ENCODE measurements at regions not wholly inside any gene's neighbourhood (a gene's known extent, or its start where the extent isn't known, plus 50 kb on each side); places are given as distances from the start of the nearest gene placed in this dataset.

DNA sequence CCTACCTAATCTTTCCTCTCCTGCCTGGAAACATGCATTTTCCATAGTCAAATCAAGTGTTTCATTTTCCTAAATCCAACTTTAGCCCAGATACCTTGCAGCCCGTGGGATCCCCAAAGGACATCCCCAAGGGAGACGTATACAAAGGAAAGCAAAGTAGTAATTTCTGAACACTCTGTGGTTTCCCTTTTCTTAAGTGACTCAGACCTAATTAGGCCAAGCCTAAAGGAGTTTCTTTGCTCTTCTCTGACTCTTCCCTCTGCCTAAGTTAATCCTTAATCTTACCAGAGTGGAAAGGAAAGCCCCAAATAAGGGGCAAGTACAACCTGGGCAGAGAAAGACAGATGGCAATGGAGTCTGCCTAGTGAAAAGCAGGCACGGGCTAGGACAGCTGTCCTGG is 250.3 kb downstream of the SPTSSA start:
- no peaks in the 10 kb centered on the region for H3K27me3 ChIP-seq (ENCODE audit: control insufficient read depth, low read length)
- no peaks in the 10 kb centered on the region for H4K20me1 ChIP-seq (ENCODE audit: control insufficient read depth, insufficient read depth, low read depth, low read length)
- no peaks in the 10 kb centered on the region for H3K79me2 ChIP-seq (ENCODE audit: control insufficient read depth, low read length)
- no peak overlapping the region for H3K27ac ChIP-seq (ENCODE audit: low read depth, low read length)
- H3K36me3 ChIP-seq (ENCODE audit: control insufficient read depth, low read length): no peaks in the 10 kb centered on the region
- H3F3A ChIP-seq (ENCODE audit: control insufficient read depth, insufficient read depth): no peaks in the 10 kb centered on the region
- TF ChIP-seq, protein P1, sequence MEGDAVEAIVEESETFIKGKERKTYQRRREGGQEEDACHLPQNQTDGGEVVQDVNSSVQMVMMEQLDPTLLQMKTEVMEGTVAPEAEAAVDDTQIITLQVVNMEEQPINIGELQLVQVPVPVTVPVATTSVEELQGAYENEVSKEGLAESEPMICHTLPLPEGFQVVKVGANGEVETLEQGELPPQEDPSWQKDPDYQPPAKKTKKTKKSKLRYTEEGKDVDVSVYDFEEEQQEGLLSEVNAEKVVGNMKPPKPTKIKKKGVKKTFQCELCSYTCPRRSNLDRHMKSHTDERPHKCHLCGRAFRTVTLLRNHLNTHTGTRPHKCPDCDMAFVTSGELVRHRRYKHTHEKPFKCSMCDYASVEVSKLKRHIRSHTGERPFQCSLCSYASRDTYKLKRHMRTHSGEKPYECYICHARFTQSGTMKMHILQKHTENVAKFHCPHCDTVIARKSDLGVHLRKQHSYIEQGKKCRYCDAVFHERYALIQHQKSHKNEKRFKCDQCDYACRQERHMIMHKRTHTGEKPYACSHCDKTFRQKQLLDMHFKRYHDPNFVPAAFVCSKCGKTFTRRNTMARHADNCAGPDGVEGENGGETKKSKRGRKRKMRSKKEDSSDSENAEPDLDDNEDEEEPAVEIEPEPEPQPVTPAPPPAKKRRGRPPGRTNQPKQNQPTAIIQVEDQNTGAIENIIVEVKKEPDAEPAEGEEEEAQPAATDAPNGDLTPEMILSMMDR (IDR thresholded peaks at IDR 0.05; ENCODE audit: low read depth, low read length, poor library complexity, severe bottlenecking): no peak
- no peak for TF ChIP-seq EZH2phosphoT487 (IDR thresholded peaks at IDR 0.05; ENCODE audit: borderline replicate concordance, low read length)
- no peak overlapping the region for H3K4me3 ChIP-seq (ENCODE audit: low read length)
- no peaks in the 10 kb centered on the region for H3K4me1 ChIP-seq (ENCODE audit: control insufficient read depth, low read length)
- H3K9me2 ChIP-seq (replicated peaks; ENCODE audit: control insufficient read depth, low read length): no peaks in the 10 kb centered on the region
- H3K9me3 ChIP-seq (ENCODE audit: control insufficient read depth, insufficient read depth, low read length): no peaks in the 10 kb centered on the region
- no peak overlapping the region for H3K4me2 ChIP-seq (ENCODE audit: low read length)

DNA sequence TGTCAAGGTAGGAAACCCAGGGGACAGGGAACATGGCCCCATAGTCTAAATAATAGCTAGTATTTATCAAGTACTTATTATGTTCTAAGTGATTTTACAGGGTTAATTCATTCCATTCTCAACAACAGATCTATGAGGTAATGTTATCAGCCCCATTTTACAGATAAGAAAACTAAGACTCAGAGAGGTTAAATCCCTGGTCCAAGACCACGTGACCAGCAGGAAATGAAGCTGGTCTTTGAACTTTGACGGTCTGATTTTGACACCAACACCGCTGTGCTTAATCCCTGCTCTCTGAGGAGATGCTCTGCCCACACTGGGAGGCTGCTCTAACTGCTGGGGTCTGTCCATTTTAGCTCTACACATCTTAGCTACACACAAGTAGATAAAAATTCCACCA is 253.5 kb downstream of the SPTSSA start:
- H3K9me3 ChIP-seq (ENCODE audit: control insufficient read depth, insufficient read depth, low read length): no peaks in the 10 kb centered on the region
- TF ChIP-seq EZH2phosphoT487 (IDR thresholded peaks at IDR 0.05; ENCODE audit: borderline replicate concordance, low read length): no peak
- TF ChIP-seq, protein P1 (IDR thresholded peaks at IDR 0.05; ENCODE audit: low read depth, low read length, poor library complexity, severe bottlenecking): no peak
- no peaks in the 10 kb centered on the region for H3K9me2 ChIP-seq (replicated peaks; ENCODE audit: control insufficient read depth, low read length)
- H3K4me2 ChIP-seq (ENCODE audit: low read length): no peak overlapping the region
- H4K20me1 ChIP-seq (ENCODE audit: control insufficient read depth, insufficient read depth, low read depth, low read length): no peaks in the 10 kb centered on the region
- no peaks in the 10 kb centered on the region for H3K36me3 ChIP-seq (ENCODE audit: control insufficient read depth, low read length)
- no peaks in the 10 kb centered on the region for H3K4me1 ChIP-seq (ENCODE audit: control insufficient read depth, low read length)
- no peaks in the 10 kb centered on the region for H3K27me3 ChIP-seq (ENCODE audit: control insufficient read depth, low read length)
- H3F3A ChIP-seq (ENCODE audit: control insufficient read depth, insufficient read depth): no peaks in the 10 kb centered on the region
- no peaks in the 10 kb centered on the region for H3K79me2 ChIP-seq (ENCODE audit: control insufficient read depth, low read length)
- H3K27ac ChIP-seq (ENCODE audit: low read depth, low read length): no peak overlapping the region
- H3K4me3 ChIP-seq (ENCODE audit: low read length): no peak overlapping the region

DNA sequence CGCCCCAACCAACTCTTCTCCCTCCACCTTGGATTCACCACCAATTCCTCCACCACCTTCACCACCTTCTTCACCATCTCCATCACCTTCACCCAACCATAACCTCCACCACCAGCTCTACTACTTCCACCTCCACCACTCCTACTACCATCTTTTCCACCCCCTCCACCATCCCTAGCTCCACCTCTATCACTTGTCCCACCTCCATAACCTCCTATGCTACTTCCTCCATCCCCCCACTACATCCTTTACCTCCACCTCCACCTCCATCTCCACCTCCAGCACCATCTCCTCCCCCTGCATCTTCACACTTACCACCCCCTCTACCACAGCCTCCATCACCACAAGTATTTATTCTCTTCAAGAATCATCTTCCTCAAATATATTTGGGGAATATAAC is 254.9 kb upstream of the EGLN3 start:
- Histone ChIP-seq H4K20me1 (ENCODE audit: control insufficient read depth, insufficient read depth, low read depth, low read length) (no peaks in the 10 kb centered on the region), H3K79me2 (ENCODE audit: control insufficient read depth, low read length) (no peaks in the 10 kb centered on the region), H3F3A (ENCODE audit: control insufficient read depth, insufficient read depth) (no peaks in the 10 kb centered on the region), H3K9me2 (replicated peaks; ENCODE audit: control insufficient read depth, low read length) (no peaks in the 10 kb centered on the region), H3K4me2 (ENCODE audit: low read length) (no peak overlapping the region), H3K9me3 (ENCODE audit: control insufficient read depth, insufficient read depth, low read length) (no peaks in the 10 kb centered on the region), H3K36me3 (ENCODE audit: control insufficient read depth, low read length) (no peaks in the 10 kb centered on the region), H3K27ac (ENCODE audit: low read depth, low read length) (no peak overlapping the region), H3K4me1 (ENCODE audit: control insufficient read depth, low read length) (no peaks in the 10 kb centered on the region), H3K27me3 (ENCODE audit: control insufficient read depth, low read length) (no peaks in the 10 kb centered on the region; the same call in 1 of the 2 replicates), H3K4me3 (ENCODE audit: low read length) (no peak overlapping the region)
- TF ChIP-seq EZH2phosphoT487 (IDR thresholded peaks at IDR 0.05; ENCODE audit: borderline replicate concordance, low read length): no peak
- TF ChIP-seq, protein P1 (IDR thresholded peaks at IDR 0.05; ENCODE audit: low read depth, low read length, poor library complexity, severe bottlenecking): no peak

DNA sequence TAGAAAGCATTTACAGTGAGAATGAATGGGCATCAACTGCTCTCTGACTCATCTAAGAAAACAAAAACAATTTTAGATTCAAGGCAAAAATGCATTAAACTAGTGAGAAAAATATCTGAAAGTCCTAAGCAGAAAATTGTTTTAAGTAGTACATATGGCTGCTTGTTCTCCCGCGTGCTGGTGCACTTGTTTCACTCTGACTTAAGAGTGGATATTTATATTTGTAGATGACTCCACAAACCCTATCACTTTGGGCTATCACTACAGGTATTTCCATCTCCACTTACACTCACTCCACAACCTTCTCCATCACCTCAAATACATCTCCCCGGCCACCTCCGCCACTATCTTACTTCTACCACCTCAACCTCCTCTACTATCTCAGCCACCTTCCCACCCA is 253.9 kb upstream of the EGLN3 start:
- Histone ChIP-seq H4K20me1 (ENCODE audit: control insufficient read depth, insufficient read depth, low read depth, low read length) (no peaks in the 10 kb centered on the region), H3K4me1 (ENCODE audit: control insufficient read depth, low read length) (no peaks in the 10 kb centered on the region), H3K4me3 (ENCODE audit: low read length) (no peak overlapping the region), H3F3A (ENCODE audit: control insufficient read depth, insufficient read depth) (no peaks in the 10 kb centered on the region), H3K36me3 (ENCODE audit: control insufficient read depth, low read length) (no peaks in the 10 kb centered on the region), H3K79me2 (ENCODE audit: control insufficient read depth, low read length) (no peaks in the 10 kb centered on the region), H3K4me2 (ENCODE audit: low read length) (no peak overlapping the region), H3K27ac (ENCODE audit: low read depth, low read length) (no peak overlapping the region), H3K9me2 (replicated peaks; ENCODE audit: control insufficient read depth, low read length) (no peaks in the 10 kb centered on the region; the same call in 1 of the 2 replicates), H3K27me3 (ENCODE audit: control insufficient read depth, low read length) (no peaks in the 10 kb centered on the region; the same call in 1 of the 2 replicates), H3K9me3 (ENCODE audit: control insufficient read depth, insufficient read depth, low read length) (no peaks in the 10 kb centered on the region)
- TF ChIP-seq, protein P1 (IDR thresholded peaks at IDR 0.05; ENCODE audit: low read depth, low read length, poor library complexity, severe bottlenecking): no peak
